Stimulated activated CD4-positive, alpha-beta T cell treated with anti-CD3 and anti-CD28 coated beads, Interleukin-4, amount 100 ng/mL, for 1 hour (primary cell): ENCODE measurements at regions not wholly inside any gene's neighbourhood (a gene's known extent, or its start where the extent isn't known, plus 50 kb on each side); places are given as distances from the start of the nearest gene placed in this dataset.
"Not testable (repeated sequence)": the region's sequence is repeated elsewhere in the genome, so short reads cannot be mapped to it uniquely, and the experiment has no call there.

Experiments
- DNase-seq: peaks from one replicate; pipeline ENCODE4 v3.0.0-alpha.2; 2020

DNA sequence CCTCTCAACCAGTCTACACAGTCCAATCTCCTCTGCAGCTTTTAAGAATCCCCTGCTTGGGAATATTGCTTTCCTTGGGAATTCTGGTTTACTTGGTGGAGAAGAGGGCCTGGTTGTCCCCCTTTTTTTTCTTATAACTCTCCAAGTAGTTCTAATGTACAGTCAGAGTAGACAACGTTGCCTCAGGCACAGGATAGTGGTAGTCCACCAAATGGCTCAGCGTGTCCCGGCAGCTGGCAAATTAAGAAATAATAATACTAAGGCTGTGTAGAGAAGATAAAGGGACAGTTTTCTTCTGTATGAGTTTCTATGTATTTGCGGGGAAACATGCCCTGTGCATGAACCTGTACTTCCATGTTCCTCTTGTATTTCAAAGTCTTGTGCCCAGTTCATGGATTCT, 145.7 kb upstream of the RREB1 start:
- DNase-seq, result no peak

- no peak for DNase-seq
Measured at GRCh38 chr6:6962699-6963098, 145.1 kb upstream of the RREB1 start.

DNA sequence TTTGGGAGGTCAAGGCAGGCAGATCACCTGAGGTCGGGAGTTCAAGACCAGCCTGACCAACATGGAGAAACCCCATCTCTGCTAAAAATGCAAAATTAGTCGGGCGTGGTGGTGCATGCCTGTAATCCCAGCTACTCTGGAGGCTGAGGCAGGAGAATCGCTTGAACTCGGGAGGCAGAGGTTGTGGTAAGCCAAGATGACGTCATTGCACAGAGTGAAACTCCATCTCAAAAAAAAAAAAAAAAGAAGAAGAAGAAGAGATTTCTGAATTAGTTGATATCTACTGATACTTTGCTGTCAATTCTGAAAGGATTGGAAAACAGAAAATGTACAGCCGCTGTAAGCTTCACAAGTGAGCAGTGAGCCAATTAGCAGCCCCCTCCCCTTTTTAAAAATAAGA, 144.4 kb upstream of the RREB1 start:
- not testable (repeated sequence) for DNase-seq

GRCh38 chr6:6964675-6965074, 143.1 kb upstream of the RREB1 start:
- DNase-seq, result no peak

GRCh38 chr6:6966127-6966526, 141.6 kb upstream of the RREB1 start:
- no peak for DNase-seq

DNA sequence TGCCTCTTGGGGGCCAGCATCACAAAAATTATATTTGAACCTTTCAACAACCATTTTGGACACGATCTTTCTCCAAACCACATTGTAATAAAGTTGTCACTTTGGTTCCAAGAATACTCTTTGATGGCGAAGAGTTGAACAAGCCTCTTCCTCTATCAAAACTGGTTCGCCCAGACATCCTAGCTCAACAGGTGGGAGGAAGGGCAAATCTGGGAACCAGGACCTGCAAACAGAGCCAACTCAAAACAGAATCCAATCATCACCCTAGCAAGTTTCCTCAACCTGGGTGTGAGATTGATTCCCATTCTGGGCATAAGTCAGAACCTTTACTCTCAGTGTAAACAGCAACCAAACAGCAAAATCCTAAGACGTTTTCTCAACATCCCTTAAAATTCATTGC, 141.2 kb upstream of the RREB1 start:
- no peak for DNase-seq

GRCh38 chr6:6968357-6968730, 139.4 kb upstream of the RREB1 start:
- no peak for DNase-seq

DNA sequence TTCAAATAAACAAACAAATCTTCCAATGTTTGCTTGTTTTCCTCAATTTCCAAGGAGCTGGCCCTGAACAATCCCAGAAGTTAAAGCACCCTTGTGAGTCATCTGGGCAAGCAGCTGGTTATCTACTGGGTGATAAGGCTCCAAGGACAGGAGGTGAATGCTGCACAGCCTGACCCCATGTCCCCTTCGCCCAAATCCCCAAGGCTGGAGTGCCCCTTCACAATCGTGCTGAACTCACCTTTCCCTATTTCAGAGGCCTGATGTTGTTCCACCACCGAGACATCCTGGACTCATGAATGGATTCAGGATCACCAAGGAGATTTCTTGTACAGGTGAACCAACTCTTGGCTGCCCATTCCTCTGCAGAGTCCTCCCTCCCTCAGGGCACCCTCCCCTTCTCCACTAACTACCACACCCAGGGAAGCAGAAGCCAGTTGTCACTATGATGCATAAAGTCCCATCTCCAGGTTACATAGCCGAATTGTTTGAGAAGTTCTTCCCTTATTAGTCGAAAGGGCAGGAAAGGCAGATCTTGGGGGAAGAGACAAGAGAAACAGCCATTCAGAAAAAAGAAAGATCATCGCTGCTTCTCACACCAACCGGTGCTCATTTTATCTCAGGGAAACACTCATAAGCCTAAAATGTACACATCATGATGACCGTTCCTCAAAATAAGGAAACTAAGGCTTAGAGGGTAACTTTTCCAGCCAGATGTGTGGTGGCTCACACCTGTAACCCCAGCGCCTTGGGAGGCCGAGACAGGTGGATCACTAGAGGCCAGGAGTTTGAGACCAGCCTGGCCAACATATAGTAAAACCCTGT, 138.8 kb upstream of the RREB1 start:
- no peak for DNase-seq

- DNase-seq, result no peak
Measured at GRCh38 chr6:6969761-6970223, 138.0 kb upstream of the RREB1 start.

DNA sequence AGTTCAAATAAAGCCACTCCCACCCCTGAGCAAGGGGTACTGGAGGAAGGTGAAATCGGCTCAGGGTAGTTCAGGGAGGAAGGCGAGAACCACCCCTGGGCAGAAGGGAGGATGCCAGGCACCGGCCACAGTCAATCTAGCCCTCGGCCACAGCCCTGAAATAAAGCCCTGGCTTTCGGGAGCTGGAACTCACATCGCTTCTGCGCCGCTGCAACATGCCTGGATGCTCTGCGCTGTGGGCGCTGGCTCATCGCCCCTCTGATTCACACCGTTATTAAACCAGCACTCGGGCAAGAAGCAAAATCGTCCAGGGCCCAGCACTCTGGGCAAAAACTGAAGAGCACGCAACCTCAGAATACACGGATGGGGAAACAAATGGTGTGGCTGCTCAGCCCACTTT, 136.9 kb upstream of the RREB1 start:
- DNase-seq, result no peak

DNA sequence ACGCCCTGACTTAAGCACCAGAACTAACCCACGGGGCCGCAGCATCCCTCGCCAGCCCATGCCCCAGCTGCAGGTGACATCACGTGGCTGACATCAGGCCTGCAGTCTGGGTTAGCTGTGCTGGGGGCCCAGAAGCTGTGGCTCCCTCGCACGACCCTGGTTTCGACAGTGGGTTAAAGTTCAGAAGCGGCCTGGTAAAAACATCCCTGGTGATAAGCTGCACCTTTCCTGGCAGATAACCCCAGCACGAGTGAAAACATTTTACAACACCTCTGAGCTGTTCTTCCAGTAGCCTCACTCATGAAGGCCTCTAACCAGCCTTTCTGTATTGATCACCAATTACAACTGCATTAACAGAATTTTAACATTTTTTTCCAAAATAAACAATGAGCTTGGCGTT, 136.4 kb upstream of the RREB1 start:
- DNase-seq, result no peak

GRCh38 chr6:6972456-6972855, 135.3 kb upstream of the RREB1 start:
- no peak for DNase-seq

GRCh38 chr6:6973721-6974120, 134.0 kb upstream of the RREB1 start:
- no peak for DNase-seq

GRCh38 chr6:6975459-6976111, 132.2 kb upstream of the RREB1 start:
- no peak for DNase-seq

DNA sequence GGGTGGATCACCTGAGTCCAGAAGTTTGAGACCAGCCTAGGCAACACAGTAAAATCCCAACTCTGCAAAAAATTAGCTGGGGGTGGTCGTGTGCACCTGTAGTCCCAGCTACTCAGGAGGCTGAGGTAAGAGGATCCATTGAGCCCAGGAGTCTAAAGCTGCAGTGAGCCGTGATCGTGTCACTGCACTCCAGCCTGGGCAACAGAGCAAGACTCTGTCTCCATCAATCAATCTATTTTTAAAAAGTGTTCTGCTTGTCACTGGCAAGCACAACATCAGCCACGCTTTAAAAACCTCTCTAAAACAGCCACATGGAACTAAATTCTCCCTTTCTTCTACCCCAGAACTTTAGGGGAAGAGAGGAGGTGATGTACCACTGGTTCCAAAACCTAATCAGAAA, 131.6 kb upstream of the RREB1 start:
- no peak for DNase-seq

DNA sequence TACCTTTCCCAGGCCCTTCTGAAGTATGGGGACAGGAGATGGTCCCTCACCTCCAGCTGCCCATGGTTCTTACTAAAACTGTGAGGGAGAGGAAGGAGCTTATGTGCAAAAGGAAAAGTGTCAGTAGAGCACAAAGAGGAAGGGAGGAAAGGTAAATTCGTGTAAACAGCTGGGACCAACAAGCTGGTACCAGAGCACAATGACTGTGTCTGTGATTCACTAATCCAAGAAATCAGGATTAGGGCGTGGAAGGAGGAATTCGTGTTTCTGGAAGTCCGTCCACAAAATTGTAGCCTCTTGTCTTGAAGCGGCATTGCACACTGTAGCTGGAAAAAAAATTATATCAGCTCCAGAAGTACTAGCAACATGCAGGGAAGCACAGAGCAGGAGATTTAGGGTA, 129.0 kb upstream of the RREB1 start:
- no peak for DNase-seq

DNA sequence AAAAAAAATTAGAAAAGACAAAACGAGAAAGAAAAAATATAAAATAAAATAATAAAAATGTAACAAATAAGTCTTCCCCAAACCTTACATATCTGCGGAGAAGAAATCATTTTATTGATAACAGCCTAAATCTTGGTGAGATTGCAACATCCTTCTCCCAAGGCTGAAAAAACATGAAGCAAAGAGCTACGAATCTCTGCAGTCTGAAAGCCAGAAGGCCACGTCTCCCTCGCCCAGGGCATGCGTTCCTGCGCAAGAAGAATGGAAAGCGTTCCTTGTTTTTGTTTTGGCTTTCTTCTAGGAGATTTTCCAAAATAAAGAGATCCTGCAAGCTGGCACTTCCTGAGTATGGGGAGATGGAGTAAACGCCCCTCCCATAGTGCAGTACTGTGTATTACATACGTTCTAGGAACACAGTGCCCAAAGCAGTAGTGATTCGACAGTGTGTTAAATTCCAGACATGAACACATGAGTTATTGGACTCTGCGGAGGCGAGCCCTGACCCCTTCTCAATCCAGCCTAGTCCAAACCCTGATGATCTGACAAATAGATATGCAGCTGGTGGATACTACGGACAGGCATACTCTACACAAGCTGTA, 126.7 kb upstream of the RREB1 start:
- DNase-seq, result no peak

GRCh38 chr6:6981681-6982322, 126.0 kb upstream of the RREB1 start:
- no peak for DNase-seq

DNA sequence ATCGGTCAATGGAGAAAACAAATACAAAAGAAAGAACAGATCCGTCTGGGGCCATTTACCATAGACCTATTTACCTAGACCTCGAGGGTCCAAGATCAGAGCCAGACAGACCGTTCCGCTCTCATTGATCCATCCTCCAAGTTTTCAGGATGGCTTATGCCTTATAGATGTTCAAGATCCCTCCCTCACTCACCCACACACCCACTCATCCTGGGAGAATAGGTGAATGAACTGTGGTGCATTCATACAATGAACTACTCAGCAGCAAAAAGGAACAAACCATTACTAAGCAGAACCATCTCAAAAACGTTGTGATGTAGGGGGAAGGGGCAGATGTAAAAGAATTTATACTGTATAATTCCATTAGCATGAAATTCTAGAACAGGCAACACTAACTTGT, 125.1 kb upstream of the RREB1 start:
- no peak for DNase-seq

DNA sequence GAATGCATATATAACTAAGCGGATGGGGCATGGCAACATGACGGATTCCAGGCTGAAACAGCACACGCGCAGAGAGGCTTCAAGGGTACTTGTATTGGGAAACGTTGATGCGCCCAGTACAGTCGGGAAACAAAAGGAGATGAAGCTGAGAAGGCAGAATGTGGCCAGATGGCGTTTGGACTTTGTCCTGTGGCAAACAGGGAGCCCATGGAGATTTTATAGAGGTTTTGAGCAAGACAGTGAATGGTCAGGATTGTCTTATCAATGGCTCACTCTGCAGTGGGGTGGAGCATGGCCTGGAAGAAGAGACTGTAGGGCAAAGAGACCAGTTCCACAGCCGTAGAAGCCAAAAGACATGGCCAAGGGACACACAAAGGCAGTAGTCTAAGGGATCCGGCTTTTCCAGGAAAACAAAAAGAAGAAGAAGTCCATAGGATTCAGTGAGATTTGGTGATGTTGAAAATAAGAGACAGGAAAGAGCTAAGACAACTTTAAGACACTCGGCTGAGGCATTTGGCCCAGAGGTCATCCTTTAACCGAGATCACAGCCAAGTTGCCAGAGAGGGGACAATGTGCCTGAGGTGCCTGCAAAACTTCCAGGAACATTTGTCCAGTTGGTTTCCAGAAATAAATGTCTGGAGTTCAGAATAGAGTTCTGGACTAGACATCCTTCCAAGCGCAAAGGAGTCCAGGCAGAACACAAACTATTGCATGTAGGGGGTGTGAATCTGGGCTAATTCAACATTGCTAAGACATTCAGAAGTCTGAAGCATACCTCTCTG, 123.0 kb upstream of the RREB1 start:
- no peak for DNase-seq

DNA sequence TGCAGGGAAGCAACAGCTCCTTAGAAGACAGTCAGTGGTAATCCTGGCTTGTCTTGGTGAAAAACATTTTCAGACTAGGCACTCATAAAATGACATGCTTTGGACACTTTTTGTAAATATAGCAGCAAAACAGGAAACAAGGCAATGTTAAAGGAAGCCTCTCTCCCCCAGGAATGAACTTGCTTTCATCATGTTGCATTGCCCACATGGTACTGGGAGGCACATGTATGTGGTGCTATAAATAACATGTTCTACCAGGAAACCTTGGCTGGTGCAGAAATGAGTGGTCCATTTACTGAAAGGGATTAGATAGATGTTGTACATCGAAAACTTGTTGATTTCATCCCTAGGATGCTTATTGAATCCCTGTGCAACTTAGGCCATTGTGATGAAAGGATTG, 121.4 kb upstream of the RREB1 start:
- DNase-seq, result no peak

DNA sequence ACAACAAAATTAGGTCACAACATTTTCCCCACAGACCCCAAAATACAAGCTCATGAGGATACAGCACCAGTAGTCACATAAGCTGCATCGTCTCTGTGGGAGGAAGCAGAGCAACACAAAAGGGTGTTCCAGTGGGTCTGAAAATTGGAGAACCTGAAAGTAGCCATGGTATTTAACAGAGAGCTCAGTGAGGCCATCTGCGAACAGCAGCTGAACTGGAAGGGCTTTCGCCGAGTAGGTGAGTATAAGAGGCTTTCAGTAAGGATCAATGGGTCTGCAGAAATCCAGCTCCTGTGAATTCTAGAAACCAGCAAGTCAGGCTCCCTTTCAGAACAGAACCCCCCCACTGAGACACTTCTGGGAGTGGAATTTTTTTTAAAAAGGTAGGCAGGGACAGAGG, 120.0 kb upstream of the RREB1 start:
- no peak for DNase-seq

GRCh38 chr6:6990059-6990458, 117.7 kb upstream of the RREB1 start:
- not testable (repeated sequence) for DNase-seq
